SK-MEL-5 (cell line): ENCODE measurements at regions not wholly inside any gene's neighbourhood (a gene's known extent, or its start where the extent isn't known, plus 50 kb on each side); places are given as distances from the start of the nearest gene placed in this dataset.

ENCODE experiments used
- DNase-seq: peaks from one replicate; pipeline ENCODE4 v3.0.0-alpha.2; 2016; ENCODE audit warnings: low read depth, low spot score
- in situ Hi-C: cut with HindIII; loops from 2 replicates; pipeline ENCODE4 v1.10.0; 2016; ENCODE audit warnings: low sequenced_read_pairs, high pct_unique_total_duplicates, low pct_unique_long_range_greater_than_20kb

DNA sequence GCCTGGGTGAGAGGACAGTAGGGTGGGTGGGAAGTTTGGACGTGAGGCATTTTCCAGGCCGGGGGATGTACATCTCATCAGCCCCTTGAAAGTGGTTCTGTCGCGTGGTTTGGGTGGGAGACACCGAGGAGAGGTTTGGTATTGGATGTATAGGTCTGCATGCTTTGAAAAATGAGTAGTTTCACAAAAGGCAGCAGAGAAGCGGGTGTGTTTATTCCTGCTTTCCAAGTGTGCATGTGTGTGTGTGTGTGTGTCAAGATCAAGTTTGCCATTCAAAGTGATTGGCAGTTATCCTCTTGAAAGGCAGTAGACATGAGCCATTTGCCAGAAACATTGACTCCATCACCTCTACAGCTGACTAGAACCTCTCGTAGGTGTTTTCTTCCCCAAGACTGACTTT lies 423.1 kb upstream of the POU3F3 start:
- DNase-seq: no peak
- in situ Hi-C loops: no loop called here

DNA sequence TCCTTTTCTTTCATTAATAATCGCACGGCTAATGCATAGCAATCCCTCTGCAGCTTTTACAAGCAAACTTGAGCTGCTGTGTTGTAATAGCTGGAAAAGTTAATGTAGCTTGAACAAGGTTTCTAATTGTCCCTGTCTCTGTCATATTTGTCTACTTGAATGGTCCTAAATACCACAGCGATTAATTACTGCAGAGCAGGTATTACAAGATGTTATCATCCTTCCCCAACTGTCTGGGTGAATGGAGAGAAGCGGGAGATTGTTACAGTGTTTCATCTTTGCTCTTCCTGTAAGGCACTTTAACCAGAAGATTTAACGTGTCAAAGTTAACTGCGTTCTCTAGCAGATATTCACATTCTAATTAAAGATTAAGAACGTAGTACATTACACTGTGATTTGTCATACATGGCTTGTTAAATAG lies 422.2 kb upstream of the POU3F3 start:
- no peak for DNase-seq
- in situ Hi-C loops: no loop called here

DNA sequence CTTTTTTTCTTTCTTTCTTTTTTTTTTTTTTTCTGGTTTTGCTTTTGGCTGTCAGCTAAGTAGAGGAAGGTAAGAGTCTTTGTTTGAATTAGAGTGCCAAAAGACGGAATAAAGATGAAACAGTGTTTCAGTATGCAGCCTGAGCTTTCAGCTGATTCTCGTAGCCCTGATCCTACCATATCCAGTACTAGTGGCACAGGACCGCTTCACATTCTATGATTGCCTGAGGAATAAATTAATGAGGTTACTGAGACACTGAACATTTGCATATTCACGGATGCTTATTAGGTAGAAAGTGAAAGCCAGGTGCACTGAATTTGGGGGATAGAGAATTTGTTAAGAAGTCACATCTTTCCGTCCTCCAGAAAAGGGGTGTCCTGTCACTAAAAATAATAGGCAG lies 421.5 kb upstream of the POU3F3 start:
- DNase-seq: no peak
- in situ Hi-C loops: no loop called here

DNA sequence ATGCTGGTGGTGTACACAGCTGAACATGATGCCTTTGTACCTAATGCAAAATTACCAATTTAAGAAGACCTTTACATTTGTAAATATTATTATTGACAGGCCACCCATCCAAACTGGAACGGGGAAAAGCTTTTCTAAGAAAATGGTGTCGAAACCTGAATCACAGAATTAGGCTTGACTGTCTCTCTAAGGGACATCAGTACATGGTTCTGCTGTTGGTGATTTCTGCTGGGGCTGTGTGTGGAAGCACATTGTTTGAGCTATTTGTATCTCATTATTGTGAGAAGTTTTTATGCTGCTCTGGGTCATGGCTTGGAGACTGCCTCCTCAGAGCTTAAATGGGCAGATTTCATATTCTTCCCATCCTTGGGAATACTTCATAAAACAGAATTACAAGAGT lies 420.9 kb upstream of the POU3F3 start:
- no peak for DNase-seq
- in situ Hi-C loops: no loop called here

DNA sequence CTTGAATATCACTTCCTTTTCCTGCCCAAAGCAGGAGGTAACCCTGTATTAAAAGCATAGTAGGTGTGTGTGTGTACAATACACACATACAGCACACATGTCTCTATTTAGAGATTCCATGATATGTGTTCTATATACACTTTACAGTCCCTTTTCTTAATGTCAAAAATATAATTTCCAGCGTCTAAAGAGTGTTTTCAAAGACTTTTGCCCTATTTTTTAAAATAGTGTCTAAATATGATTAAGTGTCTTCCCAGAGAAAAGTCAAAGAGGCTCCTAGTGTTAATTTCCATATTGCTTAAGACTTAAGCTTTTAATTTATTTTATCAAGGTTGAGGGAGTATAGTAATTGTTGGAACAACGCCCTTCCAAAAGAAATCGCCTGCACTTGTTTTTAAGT lies 420.3 kb upstream of the POU3F3 start:
- DNase-seq: no peak
- in situ Hi-C loops: no loop called here

DNA sequence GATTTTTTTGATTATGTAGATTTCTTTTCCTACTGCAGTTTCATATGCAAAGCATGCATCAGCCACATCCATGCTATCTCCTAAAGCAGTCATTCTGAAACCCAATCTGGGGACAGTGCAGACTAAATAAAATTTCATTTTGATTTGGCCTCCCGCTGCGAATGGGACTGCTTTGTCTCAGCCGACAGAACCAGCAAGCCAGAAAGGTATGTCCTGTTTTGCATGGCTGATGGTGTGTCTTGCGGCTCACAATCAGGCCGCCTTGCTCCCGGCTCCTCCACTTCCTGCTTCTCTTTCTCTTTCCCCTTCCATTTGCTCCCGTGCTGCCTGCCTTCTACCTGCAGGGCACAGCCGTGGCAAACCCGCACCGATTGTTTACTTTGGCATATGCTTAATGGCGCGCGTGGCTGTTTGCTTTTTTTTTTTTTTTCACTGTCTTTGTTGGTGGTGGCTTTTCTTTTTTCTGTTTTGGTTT lies 419.6 kb upstream of the POU3F3 start:
- in situ Hi-C loops: no loop called here
- peak; percentile 1 for DNase-seq

DNA sequence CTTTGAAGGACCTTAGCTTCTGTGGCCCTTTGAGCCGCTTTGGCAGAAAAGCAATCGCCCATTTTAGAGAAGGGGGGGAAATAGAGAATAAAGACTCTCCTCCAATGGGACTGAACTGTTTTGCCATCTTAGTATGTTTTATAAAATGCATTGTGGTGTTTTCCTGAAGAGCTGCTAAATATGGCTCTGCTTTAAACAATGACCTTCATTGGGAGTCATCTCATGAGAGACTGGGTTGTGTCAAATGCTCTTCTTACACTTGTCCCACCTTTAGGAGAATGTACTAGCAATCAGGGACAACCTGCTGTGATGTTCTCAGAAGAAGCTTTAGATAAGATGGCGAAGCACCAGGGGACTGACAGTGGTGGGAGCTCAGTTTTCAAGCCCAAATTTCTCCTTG lies 418.9 kb upstream of the POU3F3 start:
- in situ Hi-C loops: no loop called here
- no peak for DNase-seq

DNA sequence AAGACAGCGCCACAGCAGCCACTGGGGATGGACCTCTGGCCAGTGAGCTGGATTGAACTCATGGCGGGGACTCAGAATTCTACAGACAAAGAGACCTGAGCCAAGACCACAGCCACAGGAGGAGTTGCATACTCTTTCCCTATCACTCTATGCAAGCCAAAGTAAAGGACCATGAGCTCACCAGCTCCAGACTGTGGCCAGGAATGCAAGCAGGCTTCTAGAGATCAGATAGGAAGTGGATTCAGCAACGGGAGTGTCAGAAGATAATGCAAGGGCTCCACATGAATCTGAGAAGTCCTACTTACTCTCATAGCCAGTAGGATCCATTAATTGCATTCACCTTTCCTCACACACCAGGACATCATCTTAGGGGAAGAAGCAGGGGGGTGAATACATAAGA lies 415.4 kb upstream of the POU3F3 start:
- DNase-seq: no peak

DNA sequence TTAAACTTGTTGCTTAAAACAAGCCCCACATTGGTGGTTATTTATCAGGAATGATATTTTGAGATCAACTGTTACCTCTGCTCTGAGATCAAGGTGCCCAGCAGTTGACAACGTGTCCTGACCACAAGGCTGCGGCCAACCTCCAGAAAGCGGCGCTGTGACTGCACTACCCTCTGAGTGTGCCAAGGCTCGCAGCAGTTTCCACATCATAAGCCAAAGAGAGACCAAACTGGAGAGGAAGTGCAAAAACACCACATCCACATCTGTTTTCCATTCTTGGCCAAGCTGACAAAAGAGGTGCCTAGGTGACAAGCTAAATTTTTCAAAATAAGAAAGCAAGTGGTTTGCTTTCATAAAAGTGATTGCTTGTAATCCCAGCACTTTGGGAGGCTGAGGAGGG lies 410.8 kb upstream of the POU3F3 start:
- peak; percentile 45 for DNase-seq
- in situ Hi-C loops: no loop called here

More for the DNA sequence above, 415.4 kb upstream of the POU3F3 start:
- in situ Hi-C loops: no loop called here

DNA sequence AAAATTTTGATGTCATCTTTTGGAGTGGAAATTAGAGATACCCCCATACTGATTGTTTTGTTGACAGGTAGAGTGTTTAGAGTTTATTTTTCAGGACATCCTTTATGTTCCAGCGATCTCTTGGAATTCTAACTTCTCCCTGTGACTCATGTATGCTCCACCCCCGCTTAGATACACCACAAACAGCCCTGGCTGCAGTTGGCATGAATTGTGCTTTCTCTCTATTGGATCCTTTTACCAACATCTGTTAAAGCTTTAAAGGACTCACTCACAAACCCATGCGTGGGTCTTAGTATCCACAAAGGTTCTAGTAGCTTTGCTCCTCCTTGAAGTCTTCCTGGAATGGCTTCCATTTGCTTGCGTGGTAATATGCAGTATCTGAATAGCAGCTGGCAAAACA lies 409.5 kb upstream of the POU3F3 start:
- in situ Hi-C loops: no loop called here
- DNase-seq: no peak

DNA sequence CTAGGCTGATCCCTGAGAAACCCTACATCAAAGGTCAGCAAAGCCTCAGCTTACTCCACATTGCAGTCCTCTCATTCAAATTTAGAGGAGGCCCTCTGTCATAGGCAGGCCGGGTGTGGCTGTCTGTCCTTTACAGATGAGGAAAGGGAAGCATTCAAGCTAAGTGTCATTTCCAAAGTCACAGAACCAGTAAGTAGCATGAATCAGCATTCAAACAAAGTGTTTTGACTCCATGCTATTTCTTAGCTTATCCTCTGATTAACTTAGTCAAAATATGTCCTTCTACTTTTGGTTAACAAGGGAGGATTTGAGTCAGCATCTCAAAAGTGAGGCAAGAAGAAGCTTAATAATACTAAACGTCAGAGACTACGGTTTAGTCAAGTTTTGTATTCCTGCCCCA lies 409.0 kb upstream of the POU3F3 start:
- DNase-seq: no peak
- in situ Hi-C loops: no loop called here

DNA sequence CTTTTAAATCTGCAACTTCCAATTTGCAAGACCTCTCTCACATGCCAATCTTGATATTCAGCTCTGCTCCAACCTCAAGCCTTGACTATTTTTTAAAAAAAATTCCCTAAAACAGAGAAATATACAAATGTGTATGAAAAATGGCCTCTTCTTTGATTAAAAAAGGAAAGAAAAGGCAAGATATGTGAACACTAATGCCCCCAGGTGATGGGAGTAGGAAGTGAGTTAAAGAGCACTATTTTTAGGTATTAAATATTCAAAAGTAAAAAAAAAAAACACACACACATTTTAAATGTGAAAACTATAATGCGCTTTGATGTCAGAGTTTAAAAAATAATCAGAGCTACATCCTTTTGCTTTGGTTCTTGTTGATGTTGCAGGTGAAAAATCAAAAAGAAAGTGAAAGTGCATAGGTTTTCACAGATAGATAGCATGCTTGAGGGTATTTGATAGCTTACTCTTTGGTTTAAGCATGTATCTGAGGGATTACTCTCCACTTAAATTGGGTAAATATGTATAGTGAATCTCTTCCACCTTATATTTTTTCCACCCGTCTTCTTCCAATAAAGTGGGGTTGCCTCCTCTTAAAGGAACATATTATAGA lies 406.0 kb upstream of the POU3F3 start:
- in situ Hi-C loops: no loop called here

DNA sequence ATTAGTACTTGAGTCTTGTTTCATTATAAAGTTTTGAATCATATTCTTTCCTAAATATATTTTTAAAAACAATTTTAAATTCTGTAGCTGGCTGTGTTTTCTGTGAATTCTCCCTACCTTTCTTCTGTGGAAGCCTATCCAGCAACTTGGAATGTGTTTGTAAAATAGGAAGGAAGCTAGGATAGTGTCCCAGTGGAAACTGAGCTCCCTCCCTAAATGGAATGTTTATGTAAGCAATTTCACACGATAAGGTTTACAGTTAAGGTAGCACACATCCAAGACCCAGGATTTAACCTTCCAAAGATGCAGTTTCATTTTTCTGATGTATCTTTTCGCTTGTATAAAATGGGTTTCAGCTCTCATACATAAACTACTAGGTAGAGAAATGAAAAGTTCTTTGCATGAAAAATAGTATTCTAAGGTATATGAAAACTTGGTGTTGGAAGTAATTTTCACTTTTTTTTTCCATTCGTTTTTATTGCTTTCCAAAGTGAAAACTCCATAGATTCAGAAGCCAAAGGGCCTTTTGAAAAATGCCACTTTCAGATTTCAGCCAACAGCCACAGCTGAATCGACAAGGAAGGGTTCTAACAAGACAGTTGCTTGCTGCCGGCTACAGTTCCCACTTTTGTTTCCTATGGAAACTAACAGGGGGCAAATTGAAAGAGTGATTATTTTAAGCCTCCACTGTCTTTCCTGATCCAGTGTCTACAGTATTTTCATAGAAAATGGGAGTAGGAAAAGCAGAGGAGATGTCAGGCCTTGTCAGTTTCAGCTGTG lies 405.1 kb upstream of the POU3F3 start:
- in situ Hi-C loops: no loop called here
- no peak for DNase-seq

More for the DNA sequence above, 406.0 kb upstream of the POU3F3 start:
- peak; percentile 28 for DNase-seq

DNA sequence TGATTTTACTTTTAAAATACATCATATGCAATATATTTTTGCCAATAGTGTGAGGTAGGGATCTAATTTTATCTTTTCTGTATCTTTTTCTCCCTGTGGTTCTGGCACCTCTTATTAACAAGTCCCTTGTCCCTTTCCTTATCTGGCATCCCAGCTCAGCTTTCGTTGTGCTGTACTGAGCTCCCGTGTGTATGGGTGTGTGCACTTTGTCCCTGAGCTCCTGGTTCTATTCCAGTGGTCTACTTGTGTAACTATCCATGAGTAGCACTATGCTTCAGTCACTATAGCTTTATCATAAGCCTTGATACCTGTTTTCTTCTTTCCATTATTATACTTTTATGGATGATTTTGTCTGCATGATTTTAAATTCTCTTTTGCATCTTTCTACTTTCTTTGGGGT lies 401.4 kb upstream of the POU3F3 start:
- no peak for DNase-seq
- in situ Hi-C loops: no loop called here

DNA sequence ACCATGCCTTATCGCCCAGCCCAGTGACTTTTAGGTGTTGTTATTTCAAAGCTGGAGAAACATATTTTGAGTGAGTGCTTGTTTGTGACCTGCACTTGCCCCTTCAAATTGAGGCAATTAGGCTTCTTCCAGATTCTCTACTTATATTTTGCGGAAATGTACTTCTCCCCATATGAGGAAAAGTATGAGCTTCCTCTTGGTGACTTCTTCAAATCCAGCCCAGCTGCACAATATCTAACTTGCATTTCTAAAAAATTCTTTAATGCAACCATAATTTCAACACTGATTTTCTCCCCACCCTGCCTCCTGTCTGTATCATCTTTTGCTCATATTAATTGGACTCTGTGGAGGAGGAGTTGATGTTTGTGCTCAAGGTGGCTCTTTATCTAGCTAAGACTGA lies 391.2 kb upstream of the POU3F3 start:
- in situ Hi-C loops: no loop called here
- DNase-seq: no peak

DNA sequence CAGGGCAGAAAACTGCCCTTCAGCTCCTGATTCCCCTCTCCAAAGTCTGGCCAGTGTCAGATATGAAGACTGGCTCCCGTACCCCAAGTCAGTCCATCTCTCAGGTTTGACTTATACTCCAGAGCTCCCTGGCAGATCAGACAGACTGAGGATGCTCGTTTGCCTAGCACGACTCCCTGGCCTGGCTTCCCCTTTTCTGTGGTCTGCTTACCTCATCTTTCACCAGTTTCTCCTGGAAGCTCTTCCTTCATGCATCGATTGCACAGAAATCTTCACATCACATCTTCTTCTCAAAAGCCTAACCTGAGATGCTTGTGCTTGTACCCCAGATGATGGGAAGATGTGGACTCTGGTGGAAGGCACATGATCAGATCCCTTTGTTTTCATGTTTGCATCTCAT lies 387.9 kb upstream of the POU3F3 start:
- in situ Hi-C loops: no loop called here
- DNase-seq: no peak

DNA sequence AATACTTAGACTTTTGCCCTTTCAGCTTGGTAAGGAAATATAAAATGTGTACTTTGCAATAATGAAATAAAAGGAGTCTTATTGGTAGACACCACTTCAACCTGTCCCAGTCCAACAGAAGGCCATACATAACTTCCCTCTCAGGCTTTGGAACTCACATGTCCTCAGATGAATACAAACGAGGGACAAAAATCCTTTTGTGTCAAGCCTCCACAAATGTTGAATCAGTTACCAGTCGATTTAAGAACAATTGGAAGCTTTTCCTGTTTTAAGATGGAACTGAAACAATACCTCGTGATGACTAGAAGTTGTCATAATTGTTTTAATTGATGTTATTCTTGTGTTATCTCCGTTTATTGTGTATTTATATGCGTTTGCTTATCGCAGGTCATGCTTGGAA lies 385.1 kb upstream of the POU3F3 start:
- in situ Hi-C loops: no loop called here
- peak; percentile 75 for DNase-seq

DNA sequence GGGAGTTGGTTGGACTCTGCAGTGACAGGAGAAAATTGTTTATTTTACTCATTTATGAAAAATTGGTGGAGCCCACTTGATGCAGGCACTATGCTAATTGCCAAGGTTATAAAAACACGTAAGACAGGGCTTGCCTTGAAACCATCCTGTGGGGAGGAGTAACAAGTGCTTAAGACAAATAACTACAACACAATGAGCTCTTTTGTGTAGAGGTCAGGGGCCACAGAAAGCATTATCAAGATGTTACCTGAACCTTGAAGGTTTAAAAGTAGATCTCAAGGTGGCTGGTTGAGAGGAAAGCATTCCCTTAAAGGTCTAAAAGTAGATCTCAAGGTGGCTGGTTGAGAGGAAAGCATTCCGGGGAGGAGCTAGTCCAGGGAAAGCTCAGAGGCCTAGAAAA lies 381.8 kb upstream of the POU3F3 start:
- in situ Hi-C loops: no loop called here
- no peak for DNase-seq

DNA sequence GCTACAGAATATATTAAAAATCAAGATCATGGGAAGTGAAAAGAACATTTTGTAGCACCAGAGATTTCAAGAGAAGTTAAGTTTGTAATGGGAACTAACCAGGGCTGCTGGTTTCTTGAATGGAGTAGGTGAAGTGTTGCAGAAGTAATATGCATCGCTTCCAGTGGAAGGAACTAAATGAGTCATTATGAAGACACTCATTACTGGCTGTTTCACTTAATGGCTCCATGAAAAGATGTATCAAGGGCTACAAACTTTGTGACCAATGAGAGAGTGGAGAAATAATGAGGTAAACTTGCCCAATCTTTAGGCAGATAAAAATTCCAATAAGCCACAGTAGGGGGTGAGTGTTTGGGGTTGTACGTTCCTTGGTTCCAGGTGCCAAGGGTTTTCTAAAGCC lies 380.4 kb upstream of the POU3F3 start:
- no peak for DNase-seq
- in situ Hi-C loops: no loop called here
